SK-N-SH treated with all-trans-retinoic acid at 6 μM for 48 hours (cell line): ENCODE measurements at regions not wholly inside any gene's neighbourhood (a gene's known extent, or its start where the extent isn't known, plus 50 kb on each side); places are given as distances from the start of the nearest gene placed in this dataset.

Experiments used
- ATAC-seq: fragments of 200-7000 bp; cut with Tn5 transposase; 3 replicates; pipeline ENCODE4 v1.9.1; 2020; ENCODE audit warnings: mild to moderate bottlenecking, moderate library complexity
- ARNTL ChIP-seq: fragments of 450-650 bp; formaldehyde crosslinking; IDR thresholded peaks from 2 replicates; pipeline ENCODE4 v1.5.0; 2020; ENCODE audit warnings: low read depth, mild to moderate bottlenecking, moderate library complexity, borderline replicate concordance
- BACH2 ChIP-seq: fragments of 250-450 bp; sonication (Bioruptor Pico); IDR thresholded peaks from 2 replicates; pipeline ENCODE4 v1.9.0; 2021; ENCODE audit warnings: mild to moderate bottlenecking, borderline replicate concordance
- CREB5 ChIP-seq: fragments of 250-450 bp; sonication (Bioruptor Pico); IDR thresholded peaks from 2 replicates; pipeline ENCODE4 v1.5.1; 2020; ENCODE audit warnings: low read depth, mild to moderate bottlenecking, moderate library complexity
- CSDC2 ChIP-seq: fragments of 250-450 bp; sonication (Bioruptor Pico); IDR thresholded peaks from 2 replicates; pipeline ENCODE4 v1.5.0; 2020; ENCODE audit warnings: mild to moderate bottlenecking, moderate library complexity
- CSRNP3 ChIP-seq: fragments of 250-450 bp; sonication (Bioruptor Pico); IDR thresholded peaks from 2 replicates; pipeline ENCODE4 v1.5.1; 2021; ENCODE audit warnings: mild to moderate bottlenecking, moderate library complexity
- ESRRG ChIP-seq: fragments of 250-450 bp; sonication (Bioruptor Pico); IDR thresholded peaks from 2 replicates; pipeline ENCODE4 v1.6.1; 2021; ENCODE audit warnings: mild to moderate bottlenecking
- GLIS3 ChIP-seq: fragments of 250-450 bp; sonication (Bioruptor Pico); IDR thresholded peaks from 2 replicates; pipeline ENCODE4 v1.5.0; 2020; ENCODE audit warnings: mild to moderate bottlenecking, moderate library complexity
- ISL1 ChIP-seq: fragments of 250-450 bp; sonication (Bioruptor Pico); IDR thresholded peaks from 2 replicates; pipeline ENCODE4 v2.1.2; 2022; ENCODE audit warnings: mild to moderate bottlenecking, moderate library complexity
- OSR1 ChIP-seq: fragments of 250-450 bp; sonication (Bioruptor Pico); IDR thresholded peaks from 2 replicates; pipeline ENCODE4 v1.8.0; 2022; ENCODE audit warnings: moderate library complexity, mild to moderate bottlenecking, inconsistent platforms
- PATZ1 ChIP-seq: fragments of 250-450 bp; sonication (Bioruptor Pico); IDR thresholded peaks from 2 replicates; pipeline ENCODE4 v1.8.0; 2020; ENCODE audit warnings: mild to moderate bottlenecking, moderate library complexity, borderline replicate concordance
- POU6F1 ChIP-seq: fragments of 250-450 bp; sonication (Bioruptor Pico); IDR thresholded peaks from 2 replicates; pipeline ENCODE4 v1.8.0; 2021; ENCODE audit warnings: low read depth, mild to moderate bottlenecking, moderate library complexity, borderline replicate concordance
- PPARA ChIP-seq: fragments of 250-450 bp; sonication (Bioruptor Pico); IDR thresholded peaks from 2 replicates; pipeline ENCODE4 v1.5.0; 2020; ENCODE audit warnings: mild to moderate bottlenecking, borderline replicate concordance
- RARB ChIP-seq: fragments of 250-450 bp; sonication (Bioruptor Pico); IDR thresholded peaks from 2 replicates; pipeline ENCODE4 v1.8.0; 2021; ENCODE audit warnings: mild to moderate bottlenecking, moderate library complexity
- SNAI2 ChIP-seq: fragments of 250-450 bp; sonication (Bioruptor Pico); IDR thresholded peaks from 2 replicates; pipeline ENCODE4 v1.5.0; 2020; ENCODE audit warnings: mild to moderate bottlenecking, moderate library complexity
- TCF4 ChIP-seq: fragments of 250-450 bp; sonication (Bioruptor Pico); IDR thresholded peaks from 2 replicates; pipeline ENCODE4 v1.8.0; 2021; ENCODE audit warnings: mild to moderate bottlenecking, moderate library complexity, borderline replicate concordance
- ZC3H10 ChIP-seq: fragments of 250-450 bp; sonication (Bioruptor Pico); IDR thresholded peaks from 2 replicates; pipeline ENCODE4 v1.5.1; 2021; ENCODE audit warnings: mild to moderate bottlenecking, moderate library complexity
- ZFP3 ChIP-seq: fragments of 250-450 bp; sonication (Bioruptor Pico); IDR thresholded peaks from 2 replicates; pipeline ENCODE4 v1.5.0; 2020; ENCODE audit warnings: mild to moderate bottlenecking, moderate library complexity
- ZNF70 ChIP-seq: fragments of 450-650 bp; formaldehyde crosslinking; IDR thresholded peaks from 2 replicates; pipeline ENCODE4 v1.5.0; 2020; ENCODE audit warnings: mild to moderate bottlenecking, moderate library complexity

GRCh38 chr9:29038332-29038731 lies 1465.1 kb upstream of the C9orf72 start:
- TF ChIP-seq OSR1 (CRISPR knock-in tag): no peak
- TF ChIP-seq ESRRG: no peak
- no peak for TF ChIP-seq ISL1
- TF ChIP-seq ZNF70 (CRISPR knock-in tag): no peak
- no peak for TF ChIP-seq PATZ1 (CRISPR knock-in tag)
- TF ChIP-seq BACH2 (CRISPR knock-in tag): no peak
- no peak for TF ChIP-seq TCF4 (CRISPR knock-in tag)
- TF ChIP-seq RARB (CRISPR knock-in tag): no peak
- TF ChIP-seq POU6F1 (CRISPR knock-in tag): no peak
- TF ChIP-seq ARNTL (CRISPR knock-in tag): no peak
- TF ChIP-seq CSRNP3 (CRISPR knock-in tag): no peak
- TF ChIP-seq CREB5 (CRISPR knock-in tag): no peak
- TF ChIP-seq GLIS3: no peak
- TF ChIP-seq ZFP3 (CRISPR knock-in tag): no peak
- ATAC-seq: no peak

GRCh38 chr9:29039258-29039657 lies 1466.0 kb upstream of the C9orf72 start:
- ATAC-seq: peak; percentile 88
- TF ChIP-seq ISL1 (0 out of 2 replicates have a peak, but pooled peaks have one; percentile 10), GLIS3 (no peak)

GRCh38 chr9:29043072-29043471 lies 1469.8 kb upstream of the C9orf72 start:
- ATAC-seq: no peak
- no peak for TF ChIP-seq POU6F1 (CRISPR knock-in tag)
- TF ChIP-seq ZFP3 (CRISPR knock-in tag): no peak
- no peak for TF ChIP-seq BACH2 (CRISPR knock-in tag)
- TF ChIP-seq CSDC2 (CRISPR knock-in tag): no peak
- no peak for TF ChIP-seq PATZ1 (CRISPR knock-in tag)
- TF ChIP-seq PPARA (CRISPR knock-in tag): no peak
- no peak for TF ChIP-seq ZNF70 (CRISPR knock-in tag)
- no peak for TF ChIP-seq ARNTL (CRISPR knock-in tag)
- no peak for TF ChIP-seq SNAI2 (CRISPR knock-in tag)
- TF ChIP-seq ZC3H10: no peak

GRCh38 chr9:29044959-29045358 lies 1471.7 kb upstream of the C9orf72 start:
- TF ChIP-seq CREB5 (CRISPR knock-in tag) (peak; percentile 78), OSR1 (CRISPR knock-in tag) (no peak), ZC3H10 (no peak), POU6F1 (CRISPR knock-in tag) (0 out of 2 replicates have a peak, but pooled peaks have one; percentile 20), GLIS3 (no peak), CSRNP3 (CRISPR knock-in tag) (no peak), ISL1 (peak; percentile 69)
- TF ChIP-seq, all 23 proteins: peak for 3
- ATAC-seq: no peak
